Umbilical cord (tissue), 1 donor: ENCODE measurements at regions not wholly inside any gene's neighbourhood (a gene's known extent, or its start where the extent isn't known, plus 50 kb on each side); places are given as distances from the start of the nearest gene placed in this dataset.
"Not testable (repeated sequence)": the region's sequence is repeated elsewhere in the genome, so short reads cannot be mapped to it uniquely, and the experiment has no call there.

Experiments
- DNase-seq: peaks from one replicate; pipeline ENCODE4 v3.0.0-alpha.2; 2015; ENCODE audit warnings: low spot score

GRCh38 chr3:72627271-72627670, 221.0 kb downstream of the SHQ1 start:
- DNase-seq = no peak

GRCh38 chr3:72625602-72626337, 222.5 kb downstream of the SHQ1 start:
- no peak for DNase-seq

DNA sequence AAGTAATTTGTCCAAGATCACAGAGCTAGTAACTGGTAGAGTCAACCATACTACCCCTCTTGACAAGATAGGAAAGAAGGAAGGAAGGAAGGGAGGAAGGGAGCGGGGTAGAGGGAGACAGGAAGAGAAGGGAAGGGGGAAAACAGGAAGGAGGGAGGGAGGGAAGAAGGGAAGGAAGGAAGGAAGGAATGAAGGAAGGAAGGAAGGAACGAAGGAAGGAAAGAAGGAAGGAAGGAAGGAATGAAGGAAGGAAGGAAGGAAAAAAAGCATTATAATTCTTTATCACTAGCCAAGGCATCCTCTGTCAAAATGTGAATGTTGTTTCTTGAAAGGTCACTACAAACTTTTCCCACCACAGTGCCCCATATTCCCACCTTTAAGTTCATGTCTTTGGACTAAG, 223.6 kb downstream of the SHQ1 start:
- no peak for DNase-seq

GRCh38 chr3:72618739-72619138, 229.5 kb downstream of the SHQ1 start:
- DNase-seq = no peak

GRCh38 chr3:72617424-72618024, 230.7 kb downstream of the SHQ1 start:
- no peak for DNase-seq

- DNase-seq = no peak
Measured at GRCh38 chr3:72615776-72616175, 232.5 kb downstream of the SHQ1 start.

GRCh38 chr3:72615182-72615581, 233.1 kb downstream of the SHQ1 start:
- no peak for DNase-seq

DNA sequence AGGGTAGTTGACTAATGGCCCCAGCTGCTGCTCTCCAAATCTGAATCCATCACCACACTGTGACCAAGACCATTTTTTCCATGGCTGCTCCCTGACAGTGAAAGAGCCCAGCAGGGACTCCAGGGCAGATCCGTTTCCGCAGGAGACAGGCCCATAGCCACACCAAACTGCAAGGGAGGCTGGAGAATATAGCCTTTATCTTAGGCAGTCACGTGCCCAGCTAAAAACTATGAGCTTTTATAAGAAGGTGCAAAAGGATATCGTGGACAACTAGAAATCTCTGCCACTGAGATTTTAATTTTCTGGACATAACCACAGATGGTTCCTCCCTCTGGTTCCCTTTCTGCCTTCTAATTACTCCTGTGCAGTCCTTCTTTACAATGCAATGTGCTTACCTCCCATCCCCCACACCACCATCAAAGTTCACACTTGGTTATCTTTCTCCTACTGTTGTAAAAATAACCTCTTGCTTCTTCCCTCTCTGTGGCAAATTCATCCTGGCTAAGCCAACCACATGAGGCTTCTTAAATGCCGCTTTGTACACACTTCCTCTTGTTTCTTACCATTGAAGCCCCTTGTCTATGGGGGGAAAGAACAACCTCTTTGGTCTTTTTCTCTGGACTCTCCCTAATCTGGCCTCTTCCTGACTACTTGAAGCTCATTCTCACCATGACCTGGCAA, 233.7 kb downstream of the SHQ1 start:
- DNase-seq = no peak

GRCh38 chr3:72613871-72614270, 234.4 kb downstream of the SHQ1 start:
- DNase-seq = no peak

DNA sequence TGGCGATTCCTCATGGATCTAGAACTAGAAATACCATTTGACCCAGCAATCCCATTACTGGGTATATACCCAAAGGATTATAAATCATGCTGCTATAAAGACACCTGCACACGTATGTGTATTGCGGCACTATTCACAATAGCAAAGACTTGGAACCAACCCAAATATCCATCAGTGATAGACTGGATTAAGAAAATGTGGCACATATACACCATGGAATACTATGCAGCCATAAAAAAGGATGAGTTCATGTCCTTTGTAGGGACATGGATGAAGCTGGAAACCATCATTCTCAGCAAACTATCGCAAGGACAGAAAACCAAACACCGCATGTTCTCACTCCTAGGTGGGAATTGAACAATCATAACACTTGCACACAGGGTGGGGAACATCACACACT, 239.1 kb downstream of the SHQ1 start:
- DNase-seq = not testable (repeated sequence)

DNA sequence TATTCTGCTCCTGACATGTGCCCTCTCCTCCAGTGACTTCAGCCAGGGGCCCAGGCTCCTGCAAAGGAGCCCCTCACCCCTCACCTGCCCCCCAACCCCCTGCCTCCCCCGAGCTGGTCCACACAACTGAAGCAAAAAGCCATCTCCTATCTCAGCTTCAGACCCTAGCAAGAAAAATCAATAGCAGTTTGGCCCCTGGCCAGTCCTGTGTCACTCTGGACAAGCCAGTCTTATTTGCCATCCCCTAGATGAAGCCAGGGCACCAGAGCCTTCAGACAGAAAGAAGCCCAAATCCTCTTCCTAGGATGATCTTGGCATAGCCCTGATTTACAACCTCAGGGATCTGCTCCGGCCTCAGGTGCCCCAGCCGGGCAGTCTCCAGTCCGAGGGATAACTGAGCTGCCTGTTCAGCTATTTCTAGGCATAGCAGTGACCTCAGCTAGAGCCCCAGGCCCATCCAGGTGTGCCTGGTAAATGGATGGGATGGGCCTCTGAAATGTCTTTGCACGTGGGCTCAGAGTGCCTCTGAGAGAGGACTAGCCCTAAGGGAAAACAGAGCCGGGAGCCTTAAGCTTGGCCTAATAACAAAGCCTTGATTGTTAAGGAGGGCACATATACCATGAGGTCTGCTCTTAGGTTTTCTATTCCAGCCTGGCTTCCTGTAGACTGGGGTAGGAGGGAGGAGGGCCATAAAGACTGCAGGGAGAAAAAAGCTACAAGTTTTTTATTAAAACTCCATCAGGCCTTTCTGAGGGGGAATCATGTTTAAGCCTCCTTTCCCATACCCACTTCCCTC, 242.0 kb downstream of the SHQ1 start:
- no peak for DNase-seq

DNA sequence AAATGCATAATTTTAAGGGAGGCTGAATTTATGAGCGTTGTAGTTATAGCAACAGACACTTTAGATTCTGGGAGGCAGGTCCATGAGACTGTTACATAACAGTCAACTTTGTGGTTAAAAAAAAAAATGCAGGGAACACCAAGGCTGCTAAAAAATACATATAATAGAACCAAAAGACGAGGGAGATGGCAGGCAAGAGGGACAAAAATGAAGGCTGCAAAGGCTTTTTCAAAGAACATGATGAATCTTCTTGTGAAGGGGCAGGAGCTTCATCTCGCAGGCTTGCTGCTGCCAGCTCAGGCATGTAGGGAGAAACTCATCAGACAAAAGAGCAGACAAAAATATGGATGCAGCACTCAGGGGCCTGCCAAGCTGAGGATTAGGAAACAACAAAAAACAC, 243.9 kb downstream of the SHQ1 start:
- DNase-seq = peak; percentile 53

- DNase-seq = no peak
Measured at GRCh38 chr3:72601983-72602750, 246.1 kb downstream of the SHQ1 start.

- peak; percentile 93 for DNase-seq
Measured at GRCh38 chr3:72601060-72601459, 247.2 kb downstream of the SHQ1 start.

DNA sequence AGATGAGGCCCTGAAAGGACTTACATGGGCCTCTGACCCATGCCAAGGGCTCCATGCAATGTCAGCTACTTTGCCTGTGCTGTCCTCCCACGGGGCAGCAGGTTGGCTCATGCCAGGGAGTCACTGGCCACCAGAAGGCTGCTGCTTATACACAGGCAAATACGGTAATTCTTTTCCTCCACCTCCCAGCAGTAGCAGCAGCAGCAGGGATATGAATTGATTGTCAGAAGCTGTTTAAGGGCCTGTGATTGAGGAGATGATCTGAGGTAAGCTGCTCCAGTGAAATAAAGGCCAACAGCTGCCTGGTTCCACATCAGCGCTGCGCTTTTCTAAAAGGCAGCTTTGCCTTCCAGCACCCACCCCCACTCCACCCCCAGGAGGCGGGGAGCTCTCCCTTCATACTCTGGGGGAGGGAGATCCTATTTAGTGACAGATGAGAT, 250.5 kb downstream of the SHQ1 start:
- DNase-seq = no peak

- no peak for DNase-seq
Measured at GRCh38 chr3:72597043-72597442, 251.2 kb downstream of the SHQ1 start.

GRCh38 chr3:72595927-72596610, 252.2 kb downstream of the SHQ1 start:
- no peak for DNase-seq

- DNase-seq = no peak
Measured at GRCh38 chr3:72595376-72595775, 252.9 kb downstream of the SHQ1 start.

- no peak for DNase-seq
Measured at GRCh38 chr3:72594615-72595215, 253.5 kb downstream of the SHQ1 start.

DNA sequence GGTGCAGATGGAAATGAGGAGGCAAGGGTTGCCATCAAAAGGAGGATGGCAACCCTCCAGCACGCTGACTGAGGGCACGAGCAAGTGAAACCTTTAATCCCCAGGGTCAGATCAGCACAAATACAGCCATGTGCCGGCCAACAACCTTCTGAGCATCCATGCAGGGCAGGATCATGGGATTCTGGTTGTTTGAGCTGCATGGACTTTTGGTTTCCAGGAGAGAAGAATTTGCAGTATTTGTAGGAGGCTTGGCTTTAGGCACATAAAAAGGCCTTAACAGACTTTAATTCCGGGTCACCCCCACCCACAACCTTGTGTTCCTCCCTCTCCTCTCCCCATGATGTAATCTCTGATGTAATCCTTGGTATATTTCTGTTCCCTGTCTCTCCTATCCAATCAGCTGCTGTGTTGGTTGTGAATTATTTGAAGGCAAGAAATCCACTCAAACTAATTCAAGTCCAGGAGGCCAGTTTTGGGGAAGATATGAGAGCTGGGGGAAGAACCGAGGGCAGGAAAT, 254.3 kb downstream of the SHQ1 start:
- peak; percentile 78 for DNase-seq
